HUDEP-2 (cell line): ENCODE measurements at regions not wholly inside any gene's neighbourhood (a gene's known extent, or its start where the extent isn't known, plus 50 kb on each side); places are given as distances from the start of the nearest gene placed in this dataset.
"Not testable (repeated sequence)": the region's sequence is repeated elsewhere in the genome, so short reads cannot be mapped to it uniquely, and the experiment has no call there.

Experiments used
- DNase-seq, 76 experiments: peaks; one replicate each; lab custom pipeline; 2025; ENCODE audit not compliant: unreplicated experiment in 76 of 76; lab: John Stamatoyannopoulos, UW

- not testable (repeated sequence) for DNase-seq
Measured at GRCh38 chr2:89106369-89107019, 415.0 kb downstream of the RPIA start.

GRCh38 chr2:89112434-89112833 is 421.0 kb downstream of the RPIA start:
- peak in 4 of 76 experiments; percentile 3 to 17 (median 4) for DNase-seq

GRCh38 chr2:89113286-89113685 is 421.8 kb downstream of the RPIA start:
- DNase-seq, result not testable (repeated sequence)

GRCh38 chr2:89129440-89129839 is 438.0 kb downstream of the RPIA start:
- not testable (repeated sequence) for DNase-seq

GRCh38 chr2:89130665-89131308 is 439.3 kb downstream of the RPIA start:
- not testable (repeated sequence) for DNase-seq

GRCh38 chr2:89142959-89143358 is 451.5 kb downstream of the RPIA start:
- DNase-seq, result not testable (repeated sequence)

GRCh38 chr2:89145342-89145741 is 453.9 kb downstream of the RPIA start:
- DNase-seq, result not testable (repeated sequence)

GRCh38 chr2:89148256-89148655 is 456.8 kb downstream of the RPIA start:
- DNase-seq, result not testable (repeated sequence)

GRCh38 chr2:89151699-89152098 is 460.2 kb downstream of the RPIA start:
- DNase-seq, result not testable (repeated sequence)

GRCh38 chr2:89152501-89152900 is 461.0 kb downstream of the RPIA start:
- not testable (repeated sequence) for DNase-seq

GRCh38 chr2:89153210-89153609 is 461.7 kb downstream of the RPIA start:
- not testable (repeated sequence) for DNase-seq

- not testable (repeated sequence) for DNase-seq
Measured at GRCh38 chr2:89154247-89154682, 462.8 kb downstream of the RPIA start.

GRCh38 chr2:89160306-89160705 is 468.8 kb downstream of the RPIA start:
- DNase-seq, result not testable (repeated sequence)

GRCh38 chr2:89161626-89162025 is 470.2 kb downstream of the RPIA start:
- DNase-seq, result not testable (repeated sequence)

- DNase-seq, result not testable (repeated sequence)
Measured at GRCh38 chr2:89170506-89171173, 479.2 kb downstream of the RPIA start.

- DNase-seq, result not testable (repeated sequence)
Measured at GRCh38 chr2:89171174-89171519, 479.7 kb downstream of the RPIA start.

- not testable (repeated sequence) for DNase-seq
Measured at GRCh38 chr2:89177004-89177403, 485.5 kb downstream of the RPIA start.

- not testable (repeated sequence) for DNase-seq
Measured at GRCh38 chr2:89182221-89182620, 490.7 kb downstream of the RPIA start.

GRCh38 chr2:89184746-89185145 is 493.3 kb downstream of the RPIA start:
- DNase-seq, result not testable (repeated sequence)

GRCh38 chr2:89195636-89196251 is 504.3 kb downstream of the RPIA start:
- not testable (repeated sequence) for DNase-seq

GRCh38 chr2:89196719-89197118 is 505.2 kb downstream of the RPIA start:
- DNase-seq, result not testable (repeated sequence)
